ENCODE measurements at regions not wholly inside any gene's neighbourhood (a gene's known extent, or its start where the extent isn't known, plus 50 kb on each side); places are given as distances from the start of the nearest gene placed in this dataset.

- Mint-ChIP-seq H3K27me3 (peaks cover 4% of the 10 kb centered on the region), H3K36me3 (ENCODE audit: low read depth) (no peaks in the 10 kb centered on the region), H3K9me3 (no peaks in the 10 kb centered on the region), H3K4me3 (no peak overlapping the region), H3K4me1 (peaks cover 5% of the 10 kb centered on the region), H3K27ac (no peak overlapping the region)
- no peak for ATAC-seq
- no peak for DNase-seq
Observed at GRCh38 chr9:86721843-86722705, 225.2 kb downstream of the GAS1 start.

GRCh38 chr9:86721226-86721781 is 226.0 kb downstream of the GAS1 start:
- H3K27ac Mint-ChIP-seq: no peak overlapping the region
- H3K4me1 Mint-ChIP-seq: peaks cover 5% of the 10 kb centered on the region
- DNase-seq (no peak), ATAC-seq (no peak)
- H3K27me3 Mint-ChIP-seq: peaks cover 4% of the 10 kb centered on the region
- H3K36me3 Mint-ChIP-seq (ENCODE audit: low read depth): no peaks in the 10 kb centered on the region
- H3K9me3 Mint-ChIP-seq: no peaks in the 10 kb centered on the region
- no peak overlapping the region for H3K4me3 Mint-ChIP-seq

GRCh38 chr9:86720639-86721225 is 226.6 kb downstream of the GAS1 start:
- ATAC-seq: no peak
- no peaks in the 10 kb centered on the region for H3K9me3 Mint-ChIP-seq
- no peak overlapping the region for H3K4me3 Mint-ChIP-seq
- DNase-seq: no peak
- no peaks in the 10 kb centered on the region for H3K36me3 Mint-ChIP-seq (ENCODE audit: low read depth)
- H3K27me3 Mint-ChIP-seq: peaks cover 3% of the 10 kb centered on the region
- H3K27ac Mint-ChIP-seq: no peak overlapping the region
- H3K4me1 Mint-ChIP-seq: peaks cover 5% of the 10 kb centered on the region

- Mint-ChIP-seq H3K4me1 (peaks cover 4% of the 10 kb centered on the region), H3K27me3 (peaks cover 3% of the 10 kb centered on the region), H3K36me3 (ENCODE audit: low read depth) (no peaks in the 10 kb centered on the region), H3K27ac (no peak overlapping the region), H3K9me3 (no peaks in the 10 kb centered on the region), H3K4me3 (no peak overlapping the region)
- no peak for ATAC-seq
- no peak for DNase-seq
Observed at GRCh38 chr9:86718388-86719049, 228.8 kb downstream of the GAS1 start.

GRCh38 chr9:86716326-86716922 is 230.9 kb downstream of the GAS1 start:
- peaks cover 3% of the 10 kb centered on the region for H3K27me3 Mint-ChIP-seq
- H3K27ac Mint-ChIP-seq: no peak overlapping the region
- ATAC-seq (no peak), DNase-seq (no peak)
- no peaks in the 10 kb centered on the region for H3K4me1 Mint-ChIP-seq
- H3K36me3 Mint-ChIP-seq (ENCODE audit: low read depth): no peaks in the 10 kb centered on the region
- no peak overlapping the region for H3K4me3 Mint-ChIP-seq
- H3K9me3 Mint-ChIP-seq: no peaks in the 10 kb centered on the region

GRCh38 chr9:86714999-86715398 is 232.3 kb downstream of the GAS1 start:
- ATAC-seq (no peak), DNase-seq (no peak)
- Mint-ChIP-seq H3K36me3 (ENCODE audit: low read depth) (no peaks in the 10 kb centered on the region), H3K27ac (no peak overlapping the region), H3K9me3 (no peaks in the 10 kb centered on the region), H3K4me1 (no peaks in the 10 kb centered on the region), H3K27me3 (peaks cover 3% of the 10 kb centered on the region), H3K4me3 (no peak overlapping the region)

GRCh38 chr9:86713970-86714369 is 233.3 kb downstream of the GAS1 start:
- Mint-ChIP-seq H3K9me3 (no peaks in the 10 kb centered on the region), H3K4me3 (no peak overlapping the region), H3K36me3 (ENCODE audit: low read depth) (no peaks in the 10 kb centered on the region), H3K27me3 (peaks cover 3% of the 10 kb centered on the region), H3K4me1 (no peaks in the 10 kb centered on the region), H3K27ac (no peak overlapping the region)
- DNase-seq (no peak), ATAC-seq (no peak)

GRCh38 chr9:86713470-86713869 is 233.8 kb downstream of the GAS1 start:
- no peak for DNase-seq
- peaks cover 3% of the 10 kb centered on the region for H3K27me3 Mint-ChIP-seq
- ATAC-seq: no peak
- no peak overlapping the region for H3K27ac Mint-ChIP-seq
- no peaks in the 10 kb centered on the region for H3K4me1 Mint-ChIP-seq
- no peaks in the 10 kb centered on the region for H3K36me3 Mint-ChIP-seq (ENCODE audit: low read depth)
- H3K9me3 Mint-ChIP-seq: no peaks in the 10 kb centered on the region
- no peak overlapping the region for H3K4me3 Mint-ChIP-seq

GRCh38 chr9:86708918-86709835 is 238.1 kb downstream of the GAS1 start:
- Mint-ChIP-seq H3K27ac (no peak overlapping the region), H3K4me3 (no peak overlapping the region), H3K27me3 (no peaks in the 10 kb centered on the region), H3K9me3 (no peaks in the 10 kb centered on the region), H3K36me3 (ENCODE audit: low read depth) (no peaks in the 10 kb centered on the region), H3K4me1 (no peaks in the 10 kb centered on the region)
- DNase-seq: no peak
- ATAC-seq: no peak

- H3K27ac Mint-ChIP-seq: no peak overlapping the region
- H3K4me1 Mint-ChIP-seq: no peaks in the 10 kb centered on the region
- DNase-seq (no peak), ATAC-seq (no peak)
- H3K27me3 Mint-ChIP-seq: no peaks in the 10 kb centered on the region
- H3K4me3 Mint-ChIP-seq: no peak overlapping the region
- no peaks in the 10 kb centered on the region for H3K36me3 Mint-ChIP-seq (ENCODE audit: low read depth)
- no peaks in the 10 kb centered on the region for H3K9me3 Mint-ChIP-seq
Observed at GRCh38 chr9:86707932-86708510, 239.3 kb downstream of the GAS1 start.

- H3K27me3 Mint-ChIP-seq: no peaks in the 10 kb centered on the region
- no peak overlapping the region for H3K4me3 Mint-ChIP-seq
- no peaks in the 10 kb centered on the region for H3K36me3 Mint-ChIP-seq (ENCODE audit: low read depth)
- H3K9me3 Mint-ChIP-seq: no peaks in the 10 kb centered on the region
- DNase-seq (no peak), ATAC-seq (no peak)
- no peaks in the 10 kb centered on the region for H3K4me1 Mint-ChIP-seq
- no peak overlapping the region for H3K27ac Mint-ChIP-seq
Observed at GRCh38 chr9:86706391-86706790, 240.9 kb downstream of the GAS1 start.

- H3K9me3 Mint-ChIP-seq: no peaks in the 10 kb centered on the region
- H3K4me3 Mint-ChIP-seq: no peak overlapping the region
- DNase-seq (no peak), ATAC-seq (no peak)
- no peak overlapping the region for H3K27ac Mint-ChIP-seq
- no peaks in the 10 kb centered on the region for H3K27me3 Mint-ChIP-seq
- no peaks in the 10 kb centered on the region for H3K36me3 Mint-ChIP-seq (ENCODE audit: low read depth)
- H3K4me1 Mint-ChIP-seq: no peaks in the 10 kb centered on the region
Observed at GRCh38 chr9:86705490-86705889, 241.8 kb downstream of the GAS1 start.

GRCh38 chr9:86703346-86703745 is 244.0 kb downstream of the GAS1 start:
- H3K4me3 Mint-ChIP-seq: no peak overlapping the region
- DNase-seq (no peak), ATAC-seq (no peak)
- no peaks in the 10 kb centered on the region for H3K4me1 Mint-ChIP-seq
- H3K27ac Mint-ChIP-seq: no peak overlapping the region
- no peaks in the 10 kb centered on the region for H3K36me3 Mint-ChIP-seq (ENCODE audit: low read depth)
- peaks cover 2% of the 10 kb centered on the region for H3K27me3 Mint-ChIP-seq
- H3K9me3 Mint-ChIP-seq: no peaks in the 10 kb centered on the region

Data from activated naive CD8-positive, alpha-beta T cell treated with anti-CD3 and anti-CD28 coated beads, Interleukin-2, amount 50 U/mL, for 24 hours (primary cell).